Adrenal gland (tissue), 5 donors: ENCODE measurements at regions not wholly inside any gene's neighbourhood (a gene's known extent, or its start where the extent isn't known, plus 50 kb on each side); places are given as distances from the start of the nearest gene placed in this dataset.

Source experiments
- CTCF ChIP-seq, 6 experiments: fragments of 450-650 bp in 4 of 6; fragments of 200-600 bp in 2 of 6; sonication (generic) in 1 of 6; IDR thresholded peaks; 1 replicate in 5 of 6; 2 replicates in 1 of 6; pipeline versions ENCODE4 v1.5.1 to v1.8.0; 2016 to 2021; ENCODE audit warnings: antibody characterized with exemption in 6 of 6, mild to moderate bottlenecking in 2 of 6, moderate library complexity in 1 of 6
- POLR2A ChIP-seq, 2 donors: fragments of 450-650 bp; IDR thresholded peaks; one replicate each; pipeline ENCODE4 v1.6.1; 2017; ENCODE audit warnings: antibody characterized with exemption in 2 of 2, mild to moderate bottlenecking in 2 of 2, moderate library complexity in 1 of 2
- donor health status: DM: no; HTN: no; CAD: no.

DNA sequence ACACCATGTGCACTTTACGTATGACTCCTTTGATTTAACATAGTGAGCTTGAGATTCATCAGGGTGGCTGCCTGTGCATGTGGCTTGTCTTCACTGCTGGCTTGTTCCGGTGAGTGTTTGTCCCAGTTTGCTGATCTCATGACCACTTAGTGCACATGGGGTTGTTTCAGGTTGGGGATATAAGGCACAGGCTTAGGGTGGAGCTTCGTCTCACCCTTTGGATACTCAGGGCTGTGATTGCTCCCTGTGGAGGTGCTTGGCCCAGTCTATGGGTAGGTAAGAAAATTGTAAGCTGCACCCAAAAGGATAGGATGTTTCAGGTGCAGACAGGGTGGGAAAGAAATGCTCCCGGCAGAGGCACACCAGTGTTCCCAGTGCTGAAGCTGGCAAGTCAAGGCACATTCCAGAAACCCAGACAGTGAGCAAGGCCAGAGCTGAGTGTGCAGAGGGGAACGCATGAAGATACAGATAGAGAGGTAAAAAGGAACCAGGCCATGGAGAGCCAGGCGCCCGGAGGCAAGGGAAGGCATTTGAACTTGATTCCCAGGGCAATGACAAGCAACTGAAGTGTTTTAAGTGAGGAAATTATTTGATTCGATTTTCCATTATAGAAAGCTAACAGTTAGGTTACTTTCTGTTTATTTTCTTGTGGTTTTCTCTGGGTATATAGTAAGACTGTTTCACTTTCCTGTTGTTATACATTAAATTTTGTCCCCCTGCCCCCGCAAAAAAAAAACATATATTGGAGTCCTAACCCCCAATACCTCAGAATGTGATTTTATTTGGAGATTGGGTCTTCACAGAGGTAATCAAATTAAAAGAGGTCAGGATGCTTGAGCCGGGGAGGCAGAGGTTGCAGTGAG is 289.8 kb upstream of the KLF6 start:
- TF ChIP-seq CTCF (IDR thresholded peaks at IDR 0.05) (no peak), POLR2A (IDR thresholded peaks at IDR 0.05) (no peak)
